K562 (cell line): ENCODE measurements at regions not wholly inside any gene's neighbourhood (a gene's known extent, or its start where the extent isn't known, plus 50 kb on each side); places are given as distances from the start of the nearest gene placed in this dataset.

ENCODE experiments used
- CTCF ChIP-seq, 3 experiments: IDR thresholded peaks in 2 of 3; conservative IDR thresholded peaks in 1 of 3; 2 replicates each; pipeline ENCODE4 v1.5.1; 2011 to 2012; ENCODE audit warnings: low read length in 3 of 3, mild to moderate bottlenecking in 3 of 3, control low read depth in 2 of 3, improper control_type of control experiment in 1 of 3, inconsistent platforms in 1 of 3, low read depth in 1 of 3, mixed read lengths in 1 of 3, moderate library complexity in 1 of 3; ENCODE audit not compliant: insufficient read depth in 2 of 3
- CXXC5 ChIP-seq: fragments of 250-450 bp; sonication (Bioruptor Pico); IDR thresholded peaks from 2 replicates; pipeline ENCODE4 v1.8.0; 2022; ENCODE audit warnings: inconsistent platforms, mild to moderate bottlenecking, moderate library complexity
- EP300 ChIP-seq: IDR thresholded peaks from 2 replicates; pipeline ENCODE4 v1.6.1; 2012; ENCODE audit warnings: low read length, improper control_type of control experiment
- EZH2 ChIP-seq: IDR thresholded peaks from 2 replicates; pipeline ENCODE4 v1.6.1; 2012; ENCODE audit warnings: low read depth, mild to moderate bottlenecking, inconsistent platforms, low read length, borderline replicate concordance
- GATA2 ChIP-seq: sonication (generic); formaldehyde crosslinking; IDR thresholded peaks from 2 replicates; pipeline ENCODE4 v1.4.0; 2020; ENCODE audit warnings: mild to moderate bottlenecking, missing genetic modification reagents
- HMG20A ChIP-seq: fragments of 450-650 bp; formaldehyde crosslinking; conservative IDR thresholded peaks from 2 replicates; pipeline ENCODE4 v1.4.0; 2020; ENCODE audit warnings: mild to moderate bottlenecking, mixed read lengths
- MAFG ChIP-seq: fragments of 450-650 bp; conservative IDR thresholded peaks from 2 replicates; pipeline ENCODE4 v1.6.1; 2016; ENCODE audit warnings: missing genetic modification characterization, missing compliant biosample characterization
- NCOR1 ChIP-seq: fragments of 450-650 bp; IDR thresholded peaks from 2 replicates; pipeline ENCODE4 v1.6.1; 2016; ENCODE audit warnings: mild to moderate bottlenecking, moderate library complexity
- NFIC ChIP-seq: fragments of 450-650 bp; IDR thresholded peaks from 2 replicates; pipeline ENCODE4 v1.6.1; 2017; ENCODE audit warnings: mild to moderate bottlenecking, inconsistent platforms
- POLR2A ChIP-seq: fragments of 450-650 bp; conservative IDR thresholded peaks from 2 replicates; pipeline ENCODE4 v1.6.1; 2016
- ZBTB43 ChIP-seq: sonication (generic); formaldehyde crosslinking; IDR thresholded peaks from 2 replicates; pipeline ENCODE4 v1.8.0; 2023; ENCODE audit warnings: mild to moderate bottlenecking, missing genetic modification reagents
- ZNF217 ChIP-seq: sonication (generic); formaldehyde crosslinking; IDR thresholded peaks from 2 replicates; pipeline ENCODE4 v1.8.0; 2022; ENCODE audit warnings: mild to moderate bottlenecking, missing genetic modification reagents

- TF ChIP-seq POLR2A (no peak), CTCF (IDR thresholded peaks at IDR 0.05 in 2 of 3, conservative IDR thresholded peaks at IDR 0.05 in 1 of 3; ENCODE audit: insufficient read depth in 2 of 3, low read depth in 1 of 3, low read length in 3 of 3) (no peak), ZNF217 (CRISPR knock-in tag) (no peak), CXXC5 (no peak), EP300 (no peak), ZBTB43 (CRISPR knock-in tag) (no peak), HMG20A (no peak), MAFG (tag) (no peak), GATA2 (no peak), EZH2 (no peak), NCOR1 (no peak), NFIC (no peak)
These were observed 520.5 kb upstream of the ZEB2 start for GRCh38 chr2:145040433-145040832.
